SK-N-SH (cell line): ENCODE measurements at regions not wholly inside any gene's neighbourhood (a gene's known extent, or its start where the extent isn't known, plus 50 kb on each side); places are given as distances from the start of the nearest gene placed in this dataset.

ENCODE experiments used
- CTCF ChIA-PET: fragments of 300-600, 350-600 bp; formaldehyde crosslinking; extraction: SDS; loops from one replicate; lab custom pipeline; 2021; lab: Yijun Ruan, JAX
- POLR2A ChIA-PET: fragments of 350-600 bp; sonication (Branson Sonifier 250); formaldehyde crosslinking; extraction: SDS; loops from one replicate; lab custom pipeline; 2020; ENCODE audit warnings: antibody characterized with exemption, inconsistent platforms; lab: Yijun Ruan, JAX
- DNase-seq: peaks from one replicate; pipeline ENCODE4 v3.0.0; 2012
- H2AFZ ChIP-seq: fragments of 200-600 bp; sonication (generic); 2 replicates; pipeline ENCODE4 v1.8.1; 2016; ENCODE audit warnings: antibody characterized with exemption, mild to moderate bottlenecking, low read depth
- H3F3A ChIP-seq: fragments of 200-600 bp; sonication (generic); replicated peaks from 2 replicates; pipeline ENCODE3; 2016; ENCODE audit warnings: antibody characterized with exemption, mild to moderate bottlenecking; ENCODE audit not compliant: insufficient read depth
- H3K27ac ChIP-seq, 2 experiments: fragments of 200-500 bp in 1 of 2; fragments of 200-600 bp in 1 of 2; sonication (Bioruptor generic) in 1 of 2; sonication (generic), shearing (Covaris generic) in 1 of 2; 2 replicates each; pipeline versions ENCODE4 v1.5.1 to v1.6.1; 2014 to 2016; ENCODE audit warnings: low read depth in 2 of 2, inconsistent platforms in 1 of 2, low read length in 1 of 2, mild to moderate bottlenecking in 1 of 2, mixed read lengths in 1 of 2
- H3K27me3 ChIP-seq: fragments of 200-600 bp; sonication (generic), shearing (Covaris generic); 2 replicates; pipeline ENCODE4 v1.6.1; 2016; ENCODE audit warnings: mixed run types; ENCODE audit not compliant: insufficient read depth
- H3K36me3 ChIP-seq, 2 experiments: fragments of 200-500 bp in 1 of 2; fragments of 200-600 bp in 1 of 2; sonication (Bioruptor generic) in 1 of 2; sonication (generic) in 1 of 2; replicated peaks in 1 of 2; 2 replicates each; pipeline versions ENCODE3 to v1.5.1; 2014 to 2016; ENCODE audit warnings: low read length in 1 of 2, mild to moderate bottlenecking in 1 of 2; ENCODE audit not compliant: insufficient read depth in 2 of 2, control insufficient read depth in 1 of 2
- H3K4me1 ChIP-seq, 2 experiments: fragments of 200-500 bp in 1 of 2; fragments of 200-600 bp in 1 of 2; sonication (Bioruptor generic) in 1 of 2; sonication (generic), shearing (Covaris generic) in 1 of 2; 2 replicates each; pipeline versions ENCODE4 v1.5.1 to v1.6.1; 2014 to 2016; ENCODE audit warnings: low read depth in 1 of 2, low read length in 1 of 2, mixed run types in 1 of 2; ENCODE audit not compliant: insufficient read depth in 2 of 2, control insufficient read depth in 1 of 2
- H3K4me2 ChIP-seq: fragments of 200-600 bp; sonication (generic), shearing (Covaris generic); 2 replicates; pipeline ENCODE4 v1.6.1; 2017; ENCODE audit warnings: mixed run types
- H3K4me3 ChIP-seq, 2 experiments: fragments of 200-500 bp in 1 of 2; fragments of 200-600 bp in 1 of 2; sonication (Bioruptor generic) in 1 of 2; sonication (generic), shearing (Covaris generic) in 1 of 2; 2 replicates each; pipeline versions ENCODE4 v1.5.1 to v1.8.1; 2014 to 2016; ENCODE audit warnings: low read depth in 2 of 2, inconsistent platforms in 1 of 2, low read length in 1 of 2, mild to moderate bottlenecking in 1 of 2, mixed read lengths in 1 of 2, moderate library complexity in 1 of 2
- H3K79me2 ChIP-seq: fragments of 200-600 bp; sonication (generic); 2 replicates; pipeline ENCODE4 v1.8.1; 2017; ENCODE audit warnings: mild to moderate bottlenecking; ENCODE audit not compliant: insufficient read depth
- H3K9ac ChIP-seq: fragments of 200-600 bp; sonication (generic); 2 replicates; pipeline ENCODE4 v1.6.1; 2017; ENCODE audit warnings: mixed run types
- H3K9me2 ChIP-seq: fragments of 200-600 bp; sonication (generic); 2 replicates; pipeline ENCODE4 v1.6.1; 2017; ENCODE audit warnings: mixed run types
- H3K9me3 ChIP-seq: fragments of 200-600 bp; sonication (generic); 2 replicates; pipeline ENCODE4 v1.6.1; 2017; ENCODE audit warnings: mixed run types, mild to moderate bottlenecking, moderate library complexity
- H4K20me1 ChIP-seq: fragments of 200-600 bp; sonication (generic); 2 replicates; pipeline ENCODE4 v1.6.1; 2017; ENCODE audit warnings: mild to moderate bottlenecking, mixed run types; ENCODE audit not compliant: insufficient read depth
- CHD2 ChIP-seq: fragments of 150-350 bp; IDR thresholded peaks from 2 replicates; pipeline ENCODE4 v1.6.1; 2018; ENCODE audit warnings: low read length; ENCODE audit not compliant: partially characterized antibody
- EZH2phosphoT487 ChIP-seq: fragments of 200-600 bp; sonication (generic); IDR thresholded peaks from 2 replicates; pipeline ENCODE4 v1.6.1; 2017; ENCODE audit warnings: low read depth, mixed run types, mild to moderate bottlenecking, antibody characterized with exemption, moderate library complexity, borderline replicate concordance
- FOXM1 ChIP-seq: IDR thresholded peaks from 2 replicates; pipeline ENCODE4 v1.4.0; 2012; ENCODE audit warnings: low read depth, mild to moderate bottlenecking
- MEF2A ChIP-seq: IDR thresholded peaks from 2 replicates; pipeline ENCODE4 v1.4.0; 2012; ENCODE audit warnings: low read depth, borderline replicate concordance
- PBX3 ChIP-seq: IDR thresholded peaks from 2 replicates; pipeline ENCODE4; 2012
- RFX5 ChIP-seq: IDR thresholded peaks from 2 replicates; pipeline ENCODE4 v1.6.1; 2012; ENCODE audit warnings: mild to moderate bottlenecking, improper control_type of control experiment, low read length
- SMC3 ChIP-seq: IDR thresholded peaks from 2 replicates; pipeline ENCODE4 v1.6.1; 2012; ENCODE audit warnings: low read depth, low read length, improper control_type of control experiment
- TAF1 ChIP-seq: IDR thresholded peaks from 2 replicates; pipeline ENCODE4 v1.6.1; 2012; ENCODE audit warnings: low read depth, mild to moderate bottlenecking, low read length, moderate library complexity, borderline replicate concordance
- TEAD4 ChIP-seq: IDR thresholded peaks from 2 replicates; pipeline ENCODE4 v1.4.0; 2012; ENCODE audit warnings: mild to moderate bottlenecking, borderline replicate concordance; ENCODE audit not compliant: insufficient read depth
- WGBS: methylation state at CpG from one replicate; pipeline ENCODE4 v1.1.6; 2017; ENCODE audit warnings: low lambda C conversion rate; 5-methylcytosine and 5-hydroxymethylcytosine counted together
- TF ChIP-seq, protein P1 (sequence below): IDR thresholded peaks from 2 replicates; pipeline ENCODE4 v1.6.1; 2012; ENCODE audit warnings: mild to moderate bottlenecking, low read depth, low read length, moderate library complexity
- TF ChIP-seq, protein P2 (sequence below): IDR thresholded peaks from 2 replicates; pipeline ENCODE4 v1.4.0; 2012; ENCODE audit warnings: low read depth
- TF ChIP-seq, protein P3 (sequence below): IDR thresholded peaks from 2 replicates; pipeline ENCODE4 v1.4.0; 2012; ENCODE audit warnings: low read depth, borderline replicate concordance

GRCh38 chr16:52690468-52690867 lies 143.5 kb upstream of the TOX3 start (continued):
- TF ChIP-seq, protein P1, sequence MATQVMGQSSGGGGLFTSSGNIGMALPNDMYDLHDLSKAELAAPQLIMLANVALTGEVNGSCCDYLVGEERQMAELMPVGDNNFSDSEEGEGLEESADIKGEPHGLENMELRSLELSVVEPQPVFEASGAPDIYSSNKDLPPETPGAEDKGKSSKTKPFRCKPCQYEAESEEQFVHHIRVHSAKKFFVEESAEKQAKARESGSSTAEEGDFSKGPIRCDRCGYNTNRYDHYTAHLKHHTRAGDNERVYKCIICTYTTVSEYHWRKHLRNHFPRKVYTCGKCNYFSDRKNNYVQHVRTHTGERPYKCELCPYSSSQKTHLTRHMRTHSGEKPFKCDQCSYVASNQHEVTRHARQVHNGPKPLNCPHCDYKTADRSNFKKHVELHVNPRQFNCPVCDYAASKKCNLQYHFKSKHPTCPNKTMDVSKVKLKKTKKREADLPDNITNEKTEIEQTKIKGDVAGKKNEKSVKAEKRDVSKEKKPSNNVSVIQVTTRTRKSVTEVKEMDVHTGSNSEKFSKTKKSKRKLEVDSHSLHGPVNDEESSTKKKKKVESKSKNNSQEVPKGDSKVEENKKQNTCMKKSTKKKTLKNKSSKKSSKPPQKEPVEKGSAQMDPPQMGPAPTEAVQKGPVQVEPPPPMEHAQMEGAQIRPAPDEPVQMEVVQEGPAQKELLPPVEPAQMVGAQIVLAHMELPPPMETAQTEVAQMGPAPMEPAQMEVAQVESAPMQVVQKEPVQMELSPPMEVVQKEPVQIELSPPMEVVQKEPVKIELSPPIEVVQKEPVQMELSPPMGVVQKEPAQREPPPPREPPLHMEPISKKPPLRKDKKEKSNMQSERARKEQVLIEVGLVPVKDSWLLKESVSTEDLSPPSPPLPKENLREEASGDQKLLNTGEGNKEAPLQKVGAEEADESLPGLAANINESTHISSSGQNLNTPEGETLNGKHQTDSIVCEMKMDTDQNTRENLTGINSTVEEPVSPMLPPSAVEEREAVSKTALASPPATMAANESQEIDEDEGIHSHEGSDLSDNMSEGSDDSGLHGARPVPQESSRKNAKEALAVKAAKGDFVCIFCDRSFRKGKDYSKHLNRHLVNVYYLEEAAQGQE, result no peak
- TF ChIP-seq EZH2phosphoT487, result no peak
- TF ChIP-seq, protein P2, sequence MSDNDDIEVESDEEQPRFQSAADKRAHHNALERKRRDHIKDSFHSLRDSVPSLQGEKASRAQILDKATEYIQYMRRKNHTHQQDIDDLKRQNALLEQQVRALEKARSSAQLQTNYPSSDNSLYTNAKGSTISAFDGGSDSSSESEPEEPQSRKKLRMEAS, result no peak
- no peak for TF ChIP-seq CHD2
- TF ChIP-seq, protein P3, sequence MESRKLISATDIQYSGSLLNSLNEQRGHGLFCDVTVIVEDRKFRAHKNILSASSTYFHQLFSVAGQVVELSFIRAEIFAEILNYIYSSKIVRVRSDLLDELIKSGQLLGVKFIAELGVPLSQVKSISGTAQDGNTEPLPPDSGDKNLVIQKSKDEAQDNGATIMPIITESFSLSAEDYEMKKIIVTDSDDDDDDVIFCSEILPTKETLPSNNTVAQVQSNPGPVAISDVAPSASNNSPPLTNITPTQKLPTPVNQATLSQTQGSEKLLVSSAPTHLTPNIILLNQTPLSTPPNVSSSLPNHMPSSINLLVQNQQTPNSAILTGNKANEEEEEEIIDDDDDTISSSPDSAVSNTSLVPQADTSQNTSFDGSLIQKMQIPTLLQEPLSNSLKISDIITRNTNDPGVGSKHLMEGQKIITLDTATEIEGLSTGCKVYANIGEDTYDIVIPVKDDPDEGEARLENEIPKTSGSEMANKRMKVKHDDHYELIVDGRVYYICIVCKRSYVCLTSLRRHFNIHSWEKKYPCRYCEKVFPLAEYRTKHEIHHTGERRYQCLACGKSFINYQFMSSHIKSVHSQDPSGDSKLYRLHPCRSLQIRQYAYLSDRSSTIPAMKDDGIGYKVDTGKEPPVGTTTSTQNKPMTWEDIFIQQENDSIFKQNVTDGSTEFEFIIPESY, result no peak
- TF ChIP-seq MEF2A, result no peak
- TF ChIP-seq PBX3, result no peak

DNA sequence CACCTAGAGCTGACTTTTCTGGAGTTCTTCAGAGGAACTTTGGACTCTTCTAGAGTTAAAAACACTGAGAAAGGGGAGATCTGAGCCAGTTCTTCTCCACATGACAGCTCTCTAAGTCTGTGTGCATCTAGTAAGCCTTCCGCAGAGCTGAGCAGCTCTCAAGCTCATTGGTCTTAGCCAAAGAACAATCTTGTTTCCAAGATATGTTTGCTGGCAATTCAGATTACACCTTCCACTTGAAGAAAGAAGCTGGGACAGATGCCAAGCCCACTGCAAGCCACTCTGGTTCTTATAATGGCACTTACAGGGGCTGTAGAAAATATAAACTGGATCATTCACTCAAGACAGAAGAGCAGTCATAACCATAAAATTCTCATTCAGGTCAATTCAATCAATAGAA lies 134.1 kb upstream of the TOX3 start:
- POLR2A ChIA-PET, result no interaction called here
- WGBS, result 67% methylated on average over 1 of the region's 1 CpG
- TF ChIP-seq RFX5, result no peak

GRCh38 chr16:52677501-52677900 lies 130.6 kb upstream of the TOX3 start:
- no peak overlapping the region for H2AFZ ChIP-seq
- no peaks in the 10 kb centered on the region for H3K4me1 ChIP-seq
- DNase-seq, result no peak
- no peak overlapping the region for H3K27ac ChIP-seq
- no peaks in the 10 kb centered on the region for H3K9me2 ChIP-seq
- H3K9ac ChIP-seq, result no peak overlapping the region
- no peaks in the 10 kb centered on the region for H3K27me3 ChIP-seq
- H3K4me2 ChIP-seq, result no peak overlapping the region
- no peaks in the 10 kb centered on the region for H3K79me2 ChIP-seq
- ChIA-PET POLR2A (no interaction called here), CTCF (no interaction called here)
- no peak overlapping the region for H3K4me3 ChIP-seq
- H3K36me3 ChIP-seq, result no peaks in the 10 kb centered on the region
- H4K20me1 ChIP-seq, result no peaks in the 10 kb centered on the region
- H3K9me3 ChIP-seq, result no peaks in the 10 kb centered on the region
- WGBS, result 1% methylated on average over 2 of the region's 2 CpGs
- TF ChIP-seq MEF2A, result no peak
- no peak for TF ChIP-seq CHD2
- TF ChIP-seq SMC3, result no peak
- no peak for TF ChIP-seq TAF1
- TF ChIP-seq TEAD4, result no peak
- no peak for TF ChIP-seq FOXM1
- H3F3A ChIP-seq, result no peaks in the 10 kb centered on the region

More for the DNA sequence above, 134.1 kb upstream of the TOX3 start:
- H3K36me3 ChIP-seq, result no peaks in the 10 kb centered on the region
- H2AFZ ChIP-seq, result no peak overlapping the region
- H3K79me2 ChIP-seq, result no peaks in the 10 kb centered on the region
- H4K20me1 ChIP-seq, result no peaks in the 10 kb centered on the region
- CTCF ChIA-PET, result no interaction called here
- no peak overlapping the region for H3K4me2 ChIP-seq
- no peaks in the 10 kb centered on the region for H3K9me3 ChIP-seq
- no peaks in the 10 kb centered on the region for H3F3A ChIP-seq
- H3K27me3 ChIP-seq, result no peaks in the 10 kb centered on the region
- DNase-seq, result no peak
- H3K4me1 ChIP-seq, result no peaks in the 10 kb centered on the region
- no peak overlapping the region for H3K27ac ChIP-seq
- no peak overlapping the region for H3K4me3 ChIP-seq
- H3K9ac ChIP-seq, result no peak overlapping the region
- no peaks in the 10 kb centered on the region for H3K9me2 ChIP-seq
